NCI-H1694 (cell line): ENCODE measurements at regions not wholly inside any gene's neighbourhood (a gene's known extent, or its start where the extent isn't known, plus 50 kb on each side); places are given as distances from the start of the nearest gene placed in this dataset.
"Not testable (repeated sequence)": the region's sequence is repeated elsewhere in the genome, so short reads cannot be mapped to it uniquely, and the experiment has no call there.

Experiments
- DNase-seq: peaks from one replicate; lab custom pipeline; 2025; lab: John Stamatoyannopoulos, UW

DNA sequence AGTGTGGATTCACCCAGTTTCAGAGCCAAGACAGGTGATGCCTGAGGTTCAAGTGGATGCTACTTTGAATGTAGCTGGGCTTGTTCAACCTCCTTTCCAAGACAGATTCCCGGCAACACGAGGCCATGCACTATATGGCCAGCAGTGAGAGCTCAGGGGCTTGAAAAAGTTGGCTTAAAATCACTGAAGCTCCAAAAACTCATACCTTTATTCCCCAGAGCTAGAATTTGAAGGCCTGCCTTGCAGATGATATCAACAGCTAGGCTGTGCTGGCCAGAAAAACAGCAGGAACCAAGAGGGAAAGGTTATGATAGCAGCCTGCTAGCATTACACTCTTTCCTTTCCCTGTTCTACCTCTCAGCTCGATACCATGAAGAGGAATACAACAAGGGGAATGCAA lies 120.2 kb upstream of the DAB2 start:
- DNase-seq: no peak

DNA sequence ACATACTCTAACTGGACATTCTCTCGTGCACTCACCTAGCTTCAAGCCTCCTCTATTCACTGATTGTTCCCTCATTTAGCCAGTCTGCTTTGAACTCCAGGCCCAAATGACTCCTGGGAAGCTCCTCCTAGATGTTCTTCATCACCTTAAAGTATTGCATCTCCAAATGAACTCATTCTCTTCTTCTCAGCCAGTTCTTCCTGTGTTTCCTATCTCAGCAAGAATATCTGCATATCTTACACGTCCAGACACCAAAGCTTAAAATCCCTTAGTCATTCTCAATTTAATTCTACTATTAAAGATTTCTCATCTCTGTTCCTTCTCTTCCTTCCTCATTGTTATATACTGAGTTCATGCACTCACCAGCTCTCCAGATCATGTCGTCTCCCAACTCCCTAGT lies 118.6 kb upstream of the DAB2 start:
- no peak for DNase-seq

DNA sequence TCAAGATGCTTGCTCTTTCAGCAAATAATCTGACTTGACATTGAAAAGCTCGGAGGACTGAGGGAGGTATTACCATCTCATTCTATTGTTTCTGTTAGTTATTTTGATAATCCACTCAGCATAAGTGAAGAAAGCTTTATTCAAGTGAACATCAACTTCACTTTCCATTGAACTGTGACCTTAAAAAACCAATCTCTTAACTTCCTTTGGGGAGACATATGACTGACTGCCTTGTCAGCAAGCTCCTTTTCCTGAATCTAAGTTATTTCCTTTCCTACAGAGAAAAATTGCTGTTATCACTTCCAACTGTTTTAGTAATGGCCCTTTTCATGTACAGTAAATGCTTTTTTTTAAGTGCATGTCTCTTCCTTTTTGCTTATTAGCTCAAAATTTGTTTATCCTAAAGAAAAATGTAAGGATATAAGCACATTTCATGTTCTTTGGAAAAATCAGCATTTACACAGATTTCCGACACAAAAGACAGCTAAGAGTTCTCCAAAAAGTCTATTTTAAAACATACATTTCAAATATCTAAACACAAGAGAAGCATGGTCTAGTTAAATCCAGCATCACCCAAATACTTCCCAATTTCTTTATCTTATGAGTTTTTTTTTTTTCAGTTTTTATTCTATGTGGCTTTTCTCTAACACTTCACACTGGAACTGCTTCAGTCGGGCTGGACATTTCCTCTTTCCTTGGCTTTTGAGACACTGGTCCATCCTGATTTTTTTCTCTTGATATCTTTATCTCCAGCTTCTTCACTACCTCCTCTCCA lies 117.9 kb upstream of the DAB2 start:
- DNase-seq: no peak

DNA sequence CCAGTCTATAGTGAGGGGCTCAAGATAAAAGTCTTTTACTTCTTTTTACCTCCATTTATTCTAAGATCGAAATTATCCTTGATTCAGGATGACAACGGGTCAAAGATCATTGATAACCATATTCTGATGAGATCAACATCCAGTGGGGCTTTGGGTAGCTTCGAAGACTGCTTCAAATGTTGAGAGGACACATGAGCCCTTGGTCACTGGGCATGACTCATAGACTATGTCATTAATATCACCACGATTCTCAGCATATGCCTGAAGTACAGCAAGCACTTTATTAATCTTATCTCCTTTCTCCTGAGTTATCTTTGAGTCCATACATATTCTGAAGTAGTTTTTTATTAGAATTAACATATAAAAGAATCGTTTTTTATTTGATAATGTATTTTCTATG lies 117.1 kb upstream of the DAB2 start:
- DNase-seq: no peak

DNA sequence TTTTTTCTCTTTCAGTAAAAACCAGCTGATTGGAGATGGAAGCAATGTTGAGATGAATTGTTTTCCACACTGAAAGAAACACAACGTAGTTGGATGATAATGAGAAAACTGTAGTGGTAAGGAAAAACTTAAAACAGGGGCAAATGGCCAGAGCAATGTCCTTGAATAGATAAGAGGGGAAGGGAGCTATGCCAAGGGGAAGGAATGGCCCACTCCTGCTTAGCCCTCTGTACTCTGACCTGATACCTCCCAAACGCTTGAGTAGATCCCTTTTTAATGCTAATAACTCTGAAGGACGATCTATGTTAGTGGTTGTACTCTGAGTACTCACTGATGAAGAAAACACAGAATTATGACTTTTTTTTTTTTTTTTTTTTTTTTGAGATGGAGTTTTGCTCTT lies 114.7 kb upstream of the DAB2 start:
- DNase-seq: no peak

DNA sequence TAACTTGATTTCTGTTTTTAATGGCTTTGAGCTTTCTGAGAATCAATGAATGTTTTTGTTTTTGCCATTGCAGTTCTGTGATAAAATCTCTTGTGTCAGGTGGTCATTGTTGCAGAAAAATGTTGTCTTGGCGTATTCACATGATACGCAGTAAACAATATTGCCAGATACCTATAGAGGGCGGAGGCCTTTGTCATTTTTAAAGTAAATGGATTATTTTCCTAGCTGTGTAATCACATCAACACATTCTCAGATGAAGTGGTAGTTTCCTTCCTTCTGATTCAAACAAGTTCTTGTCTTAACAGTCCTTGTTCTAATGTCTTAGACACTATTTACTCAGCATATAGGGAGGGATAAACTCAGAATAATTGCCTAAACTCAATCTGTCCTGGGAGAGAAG lies 109.9 kb upstream of the DAB2 start:
- no peak for DNase-seq

DNA sequence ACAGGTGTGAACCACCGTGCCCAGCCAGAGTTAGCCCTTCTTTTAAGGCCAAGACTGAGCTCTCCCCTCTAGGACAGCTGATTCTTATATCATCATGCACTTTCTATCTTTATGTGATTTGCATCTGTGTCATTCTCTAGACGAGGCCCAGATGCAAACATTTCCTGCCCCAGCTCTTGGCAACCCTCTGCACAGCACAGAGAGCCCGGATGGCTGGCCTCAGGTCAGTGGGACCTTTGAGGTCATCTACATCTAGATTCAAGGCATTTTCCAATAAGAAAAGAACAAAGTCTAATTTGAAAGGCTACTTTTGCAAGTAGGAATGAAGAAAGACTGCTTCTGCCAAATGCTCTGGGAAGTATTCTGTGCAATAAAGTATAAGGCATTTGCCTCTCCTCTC lies 109.0 kb upstream of the DAB2 start:
- no peak for DNase-seq

DNA sequence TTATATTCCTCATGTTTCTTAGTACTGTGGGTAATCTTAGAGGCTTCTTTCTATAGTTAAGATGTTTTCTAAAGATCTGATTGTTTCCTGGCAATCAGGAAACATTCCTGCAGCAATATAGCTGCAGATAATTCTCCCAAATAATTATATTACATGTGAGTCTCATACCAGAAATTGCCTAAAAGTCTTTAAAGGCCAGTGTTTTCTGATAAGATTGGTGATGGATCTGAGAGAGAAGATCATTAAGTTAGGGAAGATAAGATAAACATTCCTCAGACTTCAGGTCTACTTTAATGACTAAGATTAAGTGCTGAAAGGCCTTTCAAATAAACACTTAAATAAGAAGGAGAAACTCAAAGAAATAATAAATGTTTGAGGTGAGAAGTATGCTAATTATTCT lies 107.7 kb upstream of the DAB2 start:
- DNase-seq: no peak

DNA sequence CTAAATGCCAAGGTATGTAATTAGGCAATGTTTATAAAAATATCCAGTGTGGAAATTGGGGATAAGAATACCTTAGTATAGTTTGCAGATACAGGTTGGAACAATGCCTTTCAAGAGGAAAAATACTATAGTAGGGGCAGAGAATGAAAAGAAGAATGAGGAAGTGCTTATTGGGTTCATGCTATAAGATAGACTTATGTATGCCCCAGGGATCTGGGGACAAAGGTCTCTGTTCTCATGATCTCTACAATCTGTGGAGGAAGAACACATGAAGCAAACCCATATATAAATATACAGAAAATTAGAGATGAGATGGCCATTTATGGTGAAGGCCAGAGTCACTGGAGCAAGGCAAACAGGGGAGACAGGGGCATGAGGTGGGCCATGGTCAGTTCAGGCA lies 106.5 kb upstream of the DAB2 start:
- DNase-seq: no peak

DNA sequence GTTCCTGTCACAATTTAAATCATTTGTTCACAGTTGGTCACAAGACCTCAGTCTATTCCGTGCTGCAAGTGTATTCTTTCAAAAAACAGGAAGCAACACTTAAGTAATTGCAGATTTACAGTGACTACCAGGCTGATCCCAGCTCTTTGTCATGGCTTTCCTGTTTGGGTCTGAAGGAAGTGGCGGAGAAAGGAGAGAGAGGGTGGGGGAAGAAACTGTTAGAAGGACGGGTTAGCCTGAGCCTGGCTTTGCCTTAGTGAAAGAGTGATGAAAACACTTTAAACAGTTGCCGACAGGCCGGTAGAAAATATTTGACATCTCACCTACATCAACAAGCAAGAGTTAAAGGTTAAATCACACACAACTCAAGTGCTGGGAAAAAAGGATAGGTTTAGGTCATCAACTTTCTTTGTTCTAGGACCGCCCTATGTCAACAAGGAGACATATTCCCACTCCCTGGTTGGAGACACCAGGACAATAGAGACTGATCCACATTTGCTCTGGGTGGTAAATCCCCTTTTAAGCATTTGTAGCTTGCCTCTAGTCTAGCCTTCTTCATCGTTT lies 102.2 kb upstream of the DAB2 start:
- no peak for DNase-seq

DNA sequence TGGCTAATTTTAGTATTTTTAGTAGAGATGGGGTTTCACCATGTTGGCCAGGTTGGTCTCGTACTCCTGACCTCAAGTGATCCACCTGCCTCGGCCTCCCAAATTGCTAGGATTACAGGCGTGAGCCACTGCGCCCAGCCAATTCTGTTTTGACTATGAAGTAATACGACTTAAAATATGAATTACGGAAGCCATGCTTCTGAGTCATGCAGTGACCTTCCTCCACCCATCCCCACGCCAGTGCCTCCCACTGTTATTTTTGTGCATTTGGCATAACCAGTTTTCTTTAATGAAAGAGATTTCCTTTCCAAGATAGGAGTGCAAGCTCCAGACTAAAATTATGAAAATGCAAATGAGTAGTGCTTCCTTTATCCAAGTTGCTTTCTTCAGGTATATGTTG lies 101.0 kb upstream of the DAB2 start:
- DNase-seq: not testable (repeated sequence)

DNA sequence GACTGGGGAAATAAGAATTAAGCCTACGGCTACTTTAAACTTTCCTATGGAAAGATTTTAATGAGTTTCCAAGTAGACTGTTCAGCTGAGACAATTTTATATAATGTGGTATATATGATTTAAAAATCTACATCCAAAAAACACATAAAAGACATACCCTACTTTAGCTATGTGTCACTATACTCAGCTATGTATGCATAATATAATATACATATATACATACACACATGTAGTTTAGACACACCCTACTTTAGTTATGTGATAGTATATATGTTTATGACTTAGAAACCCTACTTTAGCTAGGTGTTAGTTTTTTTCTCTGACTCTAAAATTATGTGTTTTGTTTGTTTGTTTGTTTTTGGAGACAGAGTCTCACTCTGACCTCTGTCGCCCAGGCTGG lies 100.5 kb upstream of the DAB2 start:
- DNase-seq: no peak

DNA sequence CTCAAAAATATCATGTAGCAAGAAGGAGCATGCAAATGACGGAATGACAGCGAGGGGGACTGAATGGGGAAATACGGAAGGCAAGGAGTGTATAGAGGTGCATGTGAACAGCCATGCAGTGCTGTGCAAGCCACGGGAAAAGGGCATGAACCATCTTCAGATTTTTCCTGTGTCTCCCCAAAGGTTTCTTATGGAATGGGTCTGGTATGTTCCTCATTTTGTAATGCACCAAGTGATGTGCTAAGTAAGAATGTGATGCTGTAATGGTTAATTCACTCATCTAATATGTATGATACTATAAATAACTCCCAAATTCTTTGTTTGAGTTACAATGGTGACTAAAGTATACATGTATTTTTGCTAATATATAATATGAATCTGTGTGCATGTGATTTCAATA lies 99.0 kb upstream of the DAB2 start:
- DNase-seq: no peak

DNA sequence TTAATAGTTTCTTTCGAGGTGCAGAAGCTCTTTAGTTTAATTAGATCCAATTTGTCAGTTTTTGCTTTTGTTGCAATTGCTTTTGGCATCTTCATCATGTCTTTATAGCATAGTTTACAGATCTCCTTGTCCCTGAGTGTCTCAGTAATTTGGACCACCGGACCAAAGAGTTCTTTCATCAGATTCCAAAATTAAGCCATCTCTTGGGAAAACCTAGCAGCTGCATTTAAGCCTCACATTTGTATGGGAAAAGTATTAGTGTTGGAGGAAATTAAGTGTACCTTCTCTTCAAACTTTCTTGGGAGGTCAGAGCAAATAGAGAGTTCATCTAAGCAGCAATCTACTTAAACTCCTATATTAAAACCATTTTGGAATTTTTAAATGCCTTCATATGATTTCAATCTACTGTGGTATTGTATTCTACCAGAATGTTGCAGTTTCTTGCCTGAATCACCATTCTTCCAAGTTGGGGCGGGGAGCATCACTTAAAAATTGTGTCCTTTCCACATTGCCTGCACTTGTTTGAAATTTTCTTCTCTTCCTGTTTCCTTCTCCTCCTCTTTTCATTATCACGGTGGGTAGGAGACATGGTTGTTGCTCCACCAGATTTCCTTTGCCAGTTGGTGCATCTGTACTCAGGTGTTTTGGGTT lies 97.3 kb upstream of the DAB2 start:
- no peak for DNase-seq

DNA sequence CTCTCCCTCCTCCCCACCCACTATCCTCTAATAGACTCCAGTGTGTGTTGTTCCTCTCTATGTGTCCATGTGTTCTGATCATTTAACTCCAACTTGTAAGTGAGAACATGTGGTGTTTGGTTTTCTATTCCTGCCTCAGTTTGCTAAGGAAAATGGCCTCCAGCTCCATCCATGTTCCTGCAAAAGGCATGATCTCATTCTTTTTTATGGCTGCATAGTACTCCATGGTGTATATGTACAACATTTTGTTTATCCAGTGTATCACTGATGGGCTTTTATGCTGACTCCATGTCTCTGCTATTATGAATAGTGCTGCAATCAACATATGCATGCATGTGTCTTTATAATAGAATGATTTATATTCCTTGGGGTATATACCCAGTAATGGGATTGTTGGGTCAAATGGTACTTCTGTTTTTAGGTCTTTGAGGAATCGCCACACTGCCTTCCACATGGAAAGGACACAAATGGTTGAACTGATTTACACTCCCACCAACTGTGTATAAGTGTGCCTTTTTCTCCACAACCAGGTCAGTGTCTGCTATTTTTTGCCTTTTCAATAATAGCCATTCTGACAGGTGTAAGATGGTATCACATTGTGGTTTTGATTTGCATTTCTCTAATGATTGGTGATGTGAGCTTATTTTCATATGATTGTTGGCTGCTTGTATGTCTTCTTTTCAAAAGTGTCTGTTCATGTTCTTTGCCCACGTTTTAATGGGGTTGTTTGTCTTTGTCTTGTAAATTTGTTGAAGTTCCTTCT lies 96.5 kb upstream of the DAB2 start:
- DNase-seq: no peak

DNA sequence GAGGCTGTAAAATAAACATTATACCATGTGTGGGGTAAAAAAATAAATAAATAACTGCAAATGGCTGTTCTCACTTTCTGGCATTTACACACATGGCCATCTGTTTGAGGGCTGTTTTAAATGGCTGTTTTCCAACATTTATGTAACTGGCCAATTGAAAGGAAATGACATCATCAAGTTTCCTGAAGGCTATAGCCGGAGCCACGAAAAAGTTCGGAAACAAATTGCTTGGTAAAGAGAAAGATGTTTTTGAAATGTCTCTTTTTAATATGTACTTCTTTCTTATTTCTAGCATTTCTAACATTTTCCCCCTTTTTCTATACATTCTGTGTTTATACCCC lies 95.4 kb upstream of the DAB2 start:
- no peak for DNase-seq

DNA sequence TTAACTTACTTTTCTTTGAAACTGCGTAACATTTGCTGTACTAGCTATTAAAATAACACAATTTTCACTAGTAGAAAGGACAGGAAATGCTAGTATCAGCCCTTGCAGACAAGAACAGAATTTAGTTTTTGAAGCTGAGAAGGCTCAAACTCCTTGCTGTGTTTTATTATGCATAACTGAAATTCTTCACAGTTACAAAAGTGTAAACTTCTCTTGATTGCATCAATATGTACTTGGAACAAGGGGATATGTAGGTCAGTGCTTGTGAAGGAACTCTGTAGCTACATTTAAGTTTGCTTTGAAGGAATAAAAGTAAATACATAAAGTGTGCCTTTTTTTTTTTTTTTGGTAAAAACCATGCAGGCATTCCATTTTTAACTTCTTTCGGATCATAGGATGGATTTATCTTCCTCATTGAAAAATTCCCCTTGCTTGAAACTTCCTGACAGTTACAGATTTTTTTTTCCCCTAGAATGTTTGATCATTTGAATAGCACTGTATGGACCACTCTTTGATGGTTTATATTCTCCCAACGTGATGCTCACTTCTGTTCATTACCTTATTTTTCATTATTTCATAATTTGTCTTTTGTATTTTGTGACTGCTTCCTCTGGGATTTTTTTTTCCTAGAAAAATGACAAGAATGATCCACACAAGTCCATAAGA lies 94.9 kb upstream of the DAB2 start:
- DNase-seq: no peak

DNA sequence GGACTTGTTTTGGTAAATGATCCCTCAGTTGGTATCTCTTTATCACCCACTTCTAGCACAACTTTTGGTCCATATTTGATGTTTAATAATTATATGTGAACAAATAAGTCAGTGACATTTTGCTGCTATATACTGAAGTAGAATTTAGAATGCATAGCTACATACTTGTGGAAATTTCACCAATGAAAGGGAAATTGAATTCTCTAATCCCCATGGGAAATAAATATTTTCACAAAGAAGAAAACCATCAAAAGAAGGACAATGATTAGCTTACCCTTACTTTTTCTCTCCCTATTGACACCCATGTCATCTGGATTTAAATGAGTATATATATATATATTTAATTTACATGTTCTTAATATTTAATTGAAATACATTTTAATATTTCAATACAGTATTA lies 94.3 kb upstream of the DAB2 start:
- no peak for DNase-seq

DNA sequence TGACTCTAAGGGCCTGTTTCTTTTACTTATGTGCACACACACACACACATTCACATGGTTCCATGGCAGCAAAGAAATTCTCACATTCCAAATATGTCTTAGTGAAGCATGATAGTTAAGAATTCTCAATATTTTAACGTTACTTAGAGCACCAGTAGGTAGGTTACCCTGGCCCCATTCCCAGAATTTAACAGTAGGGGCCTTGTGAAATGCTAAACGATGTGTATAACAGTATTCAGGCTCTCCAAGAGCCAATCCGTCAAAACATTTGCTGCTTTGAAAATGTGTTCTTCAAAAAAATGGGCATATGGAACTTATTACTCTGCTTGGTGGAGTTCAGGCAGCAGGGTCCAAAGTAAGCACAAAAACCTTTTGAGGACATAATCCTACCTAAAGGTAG lies 93.7 kb upstream of the DAB2 start:
- no peak for DNase-seq

DNA sequence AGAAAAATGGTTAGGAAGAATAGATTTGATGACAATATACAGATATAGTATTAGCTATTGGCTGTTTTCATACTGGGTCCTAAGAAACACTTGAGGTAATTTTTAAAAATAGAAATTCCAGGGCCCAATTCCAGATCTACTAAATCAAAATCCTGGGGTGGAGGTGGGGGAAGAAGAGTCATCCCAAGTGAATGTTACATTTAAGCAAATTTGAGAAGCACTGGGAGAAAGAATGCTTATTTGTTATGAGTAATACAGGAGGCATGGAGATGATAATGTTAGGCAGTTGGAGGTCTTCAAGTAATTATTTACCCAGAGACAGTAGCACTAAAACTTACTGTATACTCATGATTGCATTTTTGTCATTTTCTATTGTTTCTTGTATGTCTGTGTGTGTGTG lies 93.0 kb upstream of the DAB2 start:
- no peak for DNase-seq

DNA sequence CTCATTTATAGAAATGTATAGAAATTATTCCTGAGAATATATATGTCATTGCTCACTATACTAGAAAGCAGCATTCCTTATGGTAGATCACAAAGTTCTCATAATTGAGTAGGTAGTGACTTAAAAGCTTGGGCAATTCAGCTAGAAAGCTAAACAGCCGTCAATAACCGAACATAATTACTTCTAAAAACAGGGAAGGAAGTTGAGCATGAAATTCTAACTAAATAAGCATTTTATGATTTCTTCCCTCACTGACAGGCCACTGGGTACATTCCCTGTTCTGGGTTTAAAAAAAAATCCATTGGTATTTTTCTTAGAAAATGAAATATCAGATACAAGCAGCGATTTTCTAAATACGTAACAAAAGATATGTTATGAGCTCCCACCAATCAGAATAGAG lies 91.1 kb upstream of the DAB2 start:
- DNase-seq: no peak

DNA sequence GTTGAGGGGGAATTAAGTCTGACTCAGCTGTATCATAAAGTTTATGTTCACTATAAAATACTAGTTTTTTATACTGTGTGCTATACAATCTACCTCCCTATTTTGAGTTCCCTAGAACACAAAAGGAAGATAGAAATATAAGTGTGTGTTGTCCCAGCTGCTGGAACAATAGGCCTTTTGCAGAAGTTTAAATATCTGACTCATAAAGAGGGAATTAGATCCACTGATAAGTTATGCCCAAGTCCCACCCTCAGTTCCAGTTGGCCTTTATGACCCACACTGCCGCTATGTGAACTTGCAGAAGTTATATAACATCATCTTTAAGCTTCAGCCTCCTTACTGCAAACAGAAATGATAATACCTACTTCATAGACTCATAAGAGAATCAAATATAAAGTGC lies 88.5 kb upstream of the DAB2 start:
- DNase-seq: no peak

DNA sequence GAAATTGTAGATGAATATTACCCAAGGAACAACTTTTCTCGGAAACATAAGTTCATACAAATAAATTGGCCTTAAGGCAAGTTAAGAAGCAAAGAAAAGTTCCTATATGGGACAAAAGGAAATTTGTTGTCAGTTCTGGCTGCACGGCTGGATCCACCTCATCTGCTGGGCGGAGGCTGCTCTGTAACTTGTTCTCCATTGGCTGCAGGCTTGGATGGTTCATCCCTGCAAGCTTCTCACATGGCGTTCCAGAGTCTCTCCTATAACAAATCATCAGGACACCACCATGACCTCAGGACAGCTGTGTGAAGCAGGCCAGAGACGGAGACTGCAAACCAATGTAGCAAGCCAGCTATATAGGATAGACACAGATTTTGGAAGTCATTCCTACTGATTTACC lies 81.4 kb upstream of the DAB2 start:
- no peak for DNase-seq
